CD4-positive, alpha-beta T cell treated with Interleukin-6 at 100 ng/mL for 8 hours (primary cell): ENCODE measurements at regions not wholly inside any gene's neighbourhood (a gene's known extent, or its start where the extent isn't known, plus 50 kb on each side); places are given as distances from the start of the nearest gene placed in this dataset.
"Not testable (repeated sequence)": the region's sequence is repeated elsewhere in the genome, so short reads cannot be mapped to it uniquely, and the experiment has no call there.

Experiments used
- DNase-seq: peaks from one replicate; pipeline ENCODE4 v3.0.0-alpha.2; 2020; ENCODE audit warnings: mixed read lengths, low spot score

GRCh38 chr15:20473465-20473864 is 68.1 kb downstream of the GOLGA6L6 start:
- not testable (repeated sequence) for DNase-seq

GRCh38 chr15:20472983-20473382 is 68.6 kb downstream of the GOLGA6L6 start:
- DNase-seq, result not testable (repeated sequence)

GRCh38 chr15:20470810-20471209 is 70.8 kb downstream of the GOLGA6L6 start:
- not testable (repeated sequence) for DNase-seq

- not testable (repeated sequence) for DNase-seq
Measured at GRCh38 chr15:20441138-20441537, 100.5 kb downstream of the GOLGA6L6 start.

GRCh38 chr15:20440390-20440789 is 101.2 kb downstream of the GOLGA6L6 start:
- DNase-seq, result not testable (repeated sequence)

- DNase-seq, result not testable (repeated sequence)
Measured at GRCh38 chr15:20439111-20439510, 102.5 kb downstream of the GOLGA6L6 start.

- not testable (repeated sequence) for DNase-seq
Measured at GRCh38 chr15:20438255-20438654, 103.3 kb downstream of the GOLGA6L6 start.

GRCh38 chr15:20433468-20433867 is 108.1 kb downstream of the GOLGA6L6 start:
- DNase-seq, result not testable (repeated sequence)

GRCh38 chr15:20430495-20430894 is 111.1 kb downstream of the GOLGA6L6 start:
- not testable (repeated sequence) for DNase-seq

- not testable (repeated sequence) for DNase-seq
Measured at GRCh38 chr15:20420710-20421109, 120.9 kb downstream of the GOLGA6L6 start.

- DNase-seq, result not testable (repeated sequence)
Measured at GRCh38 chr15:20416618-20417017, 125.0 kb downstream of the GOLGA6L6 start.

GRCh38 chr15:20409667-20410198 is 131.9 kb downstream of the GOLGA6L6 start:
- DNase-seq, result not testable (repeated sequence)

GRCh38 chr15:20409247-20409646 is 132.4 kb downstream of the GOLGA6L6 start:
- no peak for DNase-seq

GRCh38 chr15:20407553-20407952 is 134.0 kb downstream of the GOLGA6L6 start:
- DNase-seq, result no peak

GRCh38 chr15:20404571-20404970 is 137.0 kb downstream of the GOLGA6L6 start:
- not testable (repeated sequence) for DNase-seq

GRCh38 chr15:20402586-20402985 is 139.0 kb downstream of the GOLGA6L6 start:
- not testable (repeated sequence) for DNase-seq

- not testable (repeated sequence) for DNase-seq
Measured at GRCh38 chr15:20401058-20401457, 140.5 kb downstream of the GOLGA6L6 start.

- DNase-seq, result not testable (repeated sequence)
Measured at GRCh38 chr15:20398680-20399079, 142.9 kb downstream of the GOLGA6L6 start.

GRCh38 chr15:20388161-20388560 is 153.4 kb downstream of the GOLGA6L6 start:
- DNase-seq, result not testable (repeated sequence)

GRCh38 chr15:20386198-20386597 is 155.4 kb downstream of the GOLGA6L6 start:
- DNase-seq, result no peak

- not testable (repeated sequence) for DNase-seq
Measured at GRCh38 chr15:20380199-20380598, 161.4 kb downstream of the GOLGA6L6 start.

GRCh38 chr15:20376872-20377271 is 164.7 kb downstream of the GOLGA6L6 start:
- DNase-seq, result no peak

GRCh38 chr15:20372416-20372815 is 169.2 kb downstream of the GOLGA6L6 start:
- not testable (repeated sequence) for DNase-seq

- no peak for DNase-seq
Measured at GRCh38 chr15:20369500-20369899, 172.1 kb downstream of the GOLGA6L6 start.
